Activated CD4-positive, alpha-beta memory T cell treated with anti-CD3 and anti-CD28 coated beads, Interleukin-2, amount 10 ng/mL, durations not matched to agents 7 days and 5 days (primary cell): ENCODE measurements at regions not wholly inside any gene's neighbourhood (a gene's known extent, or its start where the extent isn't known, plus 50 kb on each side); places are given as distances from the start of the nearest gene placed in this dataset.
"Not testable (repeated sequence)": the region's sequence is repeated elsewhere in the genome, so short reads cannot be mapped to it uniquely, and the experiment has no call there.

ENCODE experiments used
- CTCF ChIA-PET: fragments of 350-600 bp; sonication (Branson Sonifier 250); formaldehyde crosslinking; loops from one replicate; lab custom pipeline; 2021; ENCODE audit warnings: antibody characterized with exemption, inconsistent platforms; lab: Charles Lee
- POLR2A ChIA-PET: fragments of 350-600 bp; sonication (Branson Sonifier 250); formaldehyde crosslinking; loops from one replicate; lab custom pipeline; 2021; ENCODE audit warnings: antibody characterized with exemption; lab: Charles Lee
- DNase-seq: peaks from one replicate; pipeline ENCODE4 v3.0.0-alpha.2; 2020
- H3K27ac Mint-ChIP-seq: one replicate; pipeline ENCODE4 v1.8.0; 2021; ENCODE audit warnings: mild to moderate bottlenecking, mixed read lengths
- H3K27me3 Mint-ChIP-seq: one replicate; pipeline ENCODE4 v1.8.0; 2021; ENCODE audit warnings: mixed read lengths
- H3K36me3 Mint-ChIP-seq: one replicate; pipeline ENCODE4 v1.8.0; 2021; ENCODE audit warnings: low read depth, mixed read lengths
- H3K4me1 Mint-ChIP-seq: one replicate; pipeline ENCODE4 v1.8.0; 2021; ENCODE audit warnings: mixed read lengths
- H3K4me3 Mint-ChIP-seq: one replicate; pipeline ENCODE4 v1.8.0; 2021; ENCODE audit warnings: mild to moderate bottlenecking, mixed read lengths
- H3K9me3 Mint-ChIP-seq: one replicate; pipeline ENCODE4 v1.8.0; 2021; ENCODE audit warnings: mixed read lengths

- ChIA-PET POLR2A (no interaction called here), CTCF (interaction anchor here (0.6 to 6.1 kb wide), 12 partner anchors 9 to 599 kb away, joined by 3 to 84 read pairs (median 6); partner anchors contain the start of gene IL12A)
- Mint-ChIP-seq H3K27me3 (peaks cover 22% of the 10 kb centered on the region), H3K4me3 (no peak overlapping the region), H3K27ac (no peak overlapping the region), H3K4me1 (no peaks in the 10 kb centered on the region), H3K36me3 (no peaks in the 10 kb centered on the region), H3K9me3 (no peaks in the 10 kb centered on the region)
- no peak for DNase-seq
Observed at GRCh38 chr3:159886050-159886449, 102.6 kb upstream of the IL12A start.

GRCh38 chr3:159886530-159886929 lies 102.1 kb upstream of the IL12A start:
- POLR2A ChIA-PET = not testable (repeated sequence)

GRCh38 chr3:159887168-159887567 lies 101.5 kb upstream of the IL12A start:
- H3K27me3 Mint-ChIP-seq = peaks cover 18% of the 10 kb centered on the region
- no peak overlapping the region for H3K4me3 Mint-ChIP-seq
- no peaks in the 10 kb centered on the region for H3K36me3 Mint-ChIP-seq
- DNase-seq = no peak
- no peaks in the 10 kb centered on the region for H3K9me3 Mint-ChIP-seq
- no peaks in the 10 kb centered on the region for H3K4me1 Mint-ChIP-seq
- CTCF ChIA-PET = interaction anchor here (3.9 to 6.1 kb wide), 3 partner anchors 14 to 117 kb away, joined by 32 to 84 read pairs (median 41); partner anchors contain the start of gene IL12A
- POLR2A ChIA-PET = no interaction called here
- H3K27ac Mint-ChIP-seq = no peak overlapping the region

More at GRCh38 chr3:159886530-159886929, 102.1 kb upstream of the IL12A start:
- not testable (repeated sequence) for H3K36me3 Mint-ChIP-seq, H3K4me3 Mint-ChIP-seq, H3K27ac Mint-ChIP-seq, H3K9me3 Mint-ChIP-seq, H3K4me1 Mint-ChIP-seq, DNase-seq
- CTCF ChIA-PET = interaction anchor here (1.3 to 6.1 kb wide), 6 partner anchors 9 to 118 kb away, joined by 4 to 84 read pairs (median 19); partner anchors contain the start of gene IL12A
- peaks cover 22% of the 10 kb centered on the region for H3K27me3 Mint-ChIP-seq

- no peaks in the 10 kb centered on the region for H3K4me1 Mint-ChIP-seq
- no peak for DNase-seq
- peaks cover 20% of the 10 kb centered on the region for H3K27me3 Mint-ChIP-seq
- POLR2A ChIA-PET = no interaction called here
- no peak overlapping the region for H3K4me3 Mint-ChIP-seq
- no peaks in the 10 kb centered on the region for H3K9me3 Mint-ChIP-seq
- H3K36me3 Mint-ChIP-seq = no peaks in the 10 kb centered on the region
- no peak overlapping the region for H3K27ac Mint-ChIP-seq
- CTCF ChIA-PET = interaction anchor here (1.1 to 6.1 kb wide), 2 partner anchors 15 to 100 kb away, joined by 3 to 41 read pairs; partner anchors contain the start of gene IL12A
Observed at GRCh38 chr3:159887911-159888310, 100.7 kb upstream of the IL12A start.

GRCh38 chr3:159892171-159892795 lies 96.4 kb upstream of the IL12A start:
- ChIA-PET POLR2A (no interaction called here), CTCF (interaction anchor here (0.9 to 1.2 kb wide), 2 partner anchors 94 to 97 kb away, joined by 3 to 4 read pairs; partner anchors contain the start of gene IL12A)
- Mint-ChIP-seq H3K27ac (no peak overlapping the region), H3K4me1 (no peaks in the 10 kb centered on the region), H3K9me3 (no peaks in the 10 kb centered on the region), H3K27me3 (peaks cover 24% of the 10 kb centered on the region), H3K36me3 (no peaks in the 10 kb centered on the region), H3K4me3 (no peak overlapping the region)
- no peak for DNase-seq

GRCh38 chr3:159892801-159893200 lies 95.8 kb upstream of the IL12A start:
- H3K4me1 Mint-ChIP-seq = no peaks in the 10 kb centered on the region
- no peak overlapping the region for H3K4me3 Mint-ChIP-seq
- H3K36me3 Mint-ChIP-seq = no peaks in the 10 kb centered on the region
- H3K9me3 Mint-ChIP-seq = no peaks in the 10 kb centered on the region
- peaks cover 24% of the 10 kb centered on the region for H3K27me3 Mint-ChIP-seq
- H3K27ac Mint-ChIP-seq = no peak overlapping the region
- no peak for DNase-seq
- ChIA-PET CTCF (interaction anchor here (1.2 kb wide), 1 partner anchor 94 kb away, joined by 3 read pairs; no protein-coding TSS in a partner anchor), POLR2A (no interaction called here)

GRCh38 chr3:159894386-159894785 lies 94.2 kb upstream of the IL12A start:
- Mint-ChIP-seq H3K36me3 (no peaks in the 10 kb centered on the region), H3K4me3 (no peak overlapping the region), H3K27ac (no peak overlapping the region), H3K4me1 (no peaks in the 10 kb centered on the region), H3K27me3 (peaks cover 20% of the 10 kb centered on the region), H3K9me3 (no peaks in the 10 kb centered on the region)
- no peak for DNase-seq
- POLR2A ChIA-PET = no interaction called here
- CTCF ChIA-PET = interaction anchor here (2.1 kb wide), 1 partner anchor 9 kb away, joined by 4 read pairs; no protein-coding TSS in a partner anchor

- POLR2A ChIA-PET = no interaction called here
- Mint-ChIP-seq H3K36me3 (no peaks in the 10 kb centered on the region), H3K27ac (no peak overlapping the region), H3K4me1 (no peaks in the 10 kb centered on the region), H3K4me3 (no peak overlapping the region), H3K27me3 (peaks cover 20% of the 10 kb centered on the region), H3K9me3 (no peaks in the 10 kb centered on the region)
- CTCF ChIA-PET = interaction anchor here (2.1 kb wide), 1 partner anchor 10 kb away, joined by 4 read pairs; no protein-coding TSS in a partner anchor
- DNase-seq = no peak
Observed at GRCh38 chr3:159895430-159895829, 93.2 kb upstream of the IL12A start.

- no peak for DNase-seq
- Mint-ChIP-seq H3K27me3 (peaks cover 24% of the 10 kb centered on the region), H3K4me3 (no peak overlapping the region), H3K4me1 (no peaks in the 10 kb centered on the region), H3K27ac (no peak overlapping the region), H3K36me3 (no peaks in the 10 kb centered on the region), H3K9me3 (no peaks in the 10 kb centered on the region)
- ChIA-PET CTCF (no interaction called here), POLR2A (no interaction called here)
Observed at GRCh38 chr3:159896543-159896942, 92.1 kb upstream of the IL12A start.

GRCh38 chr3:159897331-159898075 lies 91.1 kb upstream of the IL12A start:
- Mint-ChIP-seq H3K4me3 (no peak overlapping the region), H3K27me3 (peaks cover 27% of the 10 kb centered on the region), H3K36me3 (no peaks in the 10 kb centered on the region), H3K4me1 (no peaks in the 10 kb centered on the region), H3K27ac (no peak overlapping the region), H3K9me3 (no peaks in the 10 kb centered on the region)
- DNase-seq = no peak
- ChIA-PET CTCF (interaction anchor here (0.9 to 1.5 kb wide), 2 partner anchors 9 to 106 kb away, joined by 3 read pairs; no protein-coding TSS in a partner anchor), POLR2A (no interaction called here)

- POLR2A ChIA-PET = no interaction called here
- Mint-ChIP-seq H3K27ac (no peak overlapping the region), H3K9me3 (no peaks in the 10 kb centered on the region), H3K4me3 (no peak overlapping the region), H3K36me3 (no peaks in the 10 kb centered on the region), H3K27me3 (peaks cover 28% of the 10 kb centered on the region), H3K4me1 (no peaks in the 10 kb centered on the region)
- DNase-seq = no peak
- CTCF ChIA-PET = interaction anchor here (0.9 to 1.5 kb wide), 2 partner anchors 9 to 106 kb away, joined by 3 read pairs; no protein-coding TSS in a partner anchor
Observed at GRCh38 chr3:159898147-159898546, 90.5 kb upstream of the IL12A start.

GRCh38 chr3:159899166-159899565 lies 89.5 kb upstream of the IL12A start:
- Mint-ChIP-seq H3K36me3 (no peaks in the 10 kb centered on the region), H3K27ac (no peak overlapping the region), H3K9me3 (no peaks in the 10 kb centered on the region), H3K27me3 (peaks cover 29% of the 10 kb centered on the region), H3K4me1 (no peaks in the 10 kb centered on the region), H3K4me3 (no peak overlapping the region)
- POLR2A ChIA-PET = no interaction called here
- CTCF ChIA-PET = no interaction called here
- no peak for DNase-seq
